ENCODE measurements at regions not wholly inside any gene's neighbourhood (a gene's known extent, or its start where the extent isn't known, plus 50 kb on each side); places are given as distances from the start of the nearest gene placed in this dataset.

DNA sequence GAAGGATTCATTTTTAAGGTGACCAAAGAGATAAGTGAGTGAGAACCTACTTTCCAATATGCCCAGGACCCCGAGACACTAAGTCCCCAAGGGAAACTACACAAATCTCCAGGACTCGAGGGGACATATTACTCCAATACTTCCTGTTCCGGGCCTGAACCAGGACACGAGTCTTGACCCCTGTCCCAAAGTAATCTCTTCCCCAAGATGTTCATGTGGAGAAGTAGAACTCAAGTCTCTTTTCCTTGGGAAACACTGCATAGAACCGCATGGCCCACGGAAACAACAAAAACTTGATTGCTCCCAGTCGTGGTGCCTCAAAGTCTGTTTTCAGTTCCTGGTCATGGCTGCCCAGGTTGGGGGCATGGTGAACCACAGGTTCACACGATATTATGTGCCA, 87.2 kb upstream of the ZEB2 start:
- DNase-seq (ENCODE audit: low read depth, low spot score), result no peak

DNA sequence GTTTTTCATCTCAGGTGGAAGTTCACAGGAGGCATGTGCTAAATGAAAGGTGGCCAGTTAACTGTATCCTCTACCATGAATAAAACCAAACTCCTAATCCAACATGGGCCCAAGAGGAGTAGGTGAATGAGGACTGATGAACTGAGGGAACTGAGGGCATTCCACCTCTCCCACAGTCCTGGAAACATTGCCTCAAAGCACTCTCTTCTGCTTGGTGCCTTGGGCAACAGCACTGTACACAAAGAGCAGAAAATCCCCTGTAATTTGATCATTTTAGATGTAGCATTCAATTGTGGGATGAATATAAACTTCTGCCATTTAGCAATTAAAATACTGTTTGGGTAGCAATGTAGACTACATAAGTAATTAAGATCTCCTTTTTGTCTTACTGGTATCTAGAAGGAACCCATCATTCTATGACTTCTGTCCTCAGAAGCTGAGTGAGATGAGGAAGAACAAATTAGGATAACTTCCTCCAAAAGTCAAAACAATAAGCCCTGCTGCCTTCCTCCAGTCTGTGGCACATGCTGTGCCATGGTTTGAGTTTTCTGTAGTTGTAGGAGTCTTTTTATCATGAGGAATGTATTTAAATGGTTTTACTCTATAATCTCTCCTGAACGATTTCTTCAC, 86.7 kb upstream of the ZEB2 start:
- DNase-seq (ENCODE audit: low read depth, low spot score), result no peak

- DNase-seq (ENCODE audit: low read depth, low spot score), result no peak
These were observed 85.4 kb upstream of the ZEB2 start for GRCh38 chr2:144605231-144605840.

GRCh38 chr2:144603334-144603733, 83.4 kb upstream of the ZEB2 start:
- DNase-seq (ENCODE audit: low read depth, low spot score), result no peak

DNA sequence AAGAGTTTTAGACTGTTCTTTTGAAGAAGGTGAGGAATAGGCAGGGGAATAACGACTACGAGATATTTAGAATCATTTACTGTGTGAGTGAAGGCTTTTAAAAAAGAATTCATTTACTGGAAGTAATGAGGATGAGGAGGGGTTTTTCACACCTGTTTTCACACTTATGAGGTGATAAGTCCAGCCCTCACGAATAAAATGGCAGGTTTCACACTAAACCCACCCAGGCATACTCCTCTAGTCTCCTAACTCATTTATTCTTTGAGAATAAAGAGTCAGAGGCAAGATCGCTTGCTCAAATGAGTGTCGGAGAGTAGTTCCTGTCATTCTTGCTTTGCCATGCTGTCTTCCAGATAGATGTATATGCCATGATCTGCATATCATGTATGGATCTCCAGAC, 79.0 kb upstream of the ZEB2 start:
- no peak for DNase-seq (ENCODE audit: low read depth, low spot score)

- no peak for DNase-seq (ENCODE audit: low read depth, low spot score)
These were observed 78.1 kb upstream of the ZEB2 start for GRCh38 chr2:144597894-144598593.

- DNase-seq (ENCODE audit: low read depth, low spot score), result no peak
These were observed 77.5 kb upstream of the ZEB2 start for GRCh38 chr2:144597388-144597787.

GRCh38 chr2:144596073-144596871, 76.4 kb upstream of the ZEB2 start:
- DNase-seq (ENCODE audit: low read depth, low spot score), result no peak

GRCh38 chr2:144595686-144596072, 75.8 kb upstream of the ZEB2 start:
- no peak for DNase-seq (ENCODE audit: low read depth, low spot score)

DNA sequence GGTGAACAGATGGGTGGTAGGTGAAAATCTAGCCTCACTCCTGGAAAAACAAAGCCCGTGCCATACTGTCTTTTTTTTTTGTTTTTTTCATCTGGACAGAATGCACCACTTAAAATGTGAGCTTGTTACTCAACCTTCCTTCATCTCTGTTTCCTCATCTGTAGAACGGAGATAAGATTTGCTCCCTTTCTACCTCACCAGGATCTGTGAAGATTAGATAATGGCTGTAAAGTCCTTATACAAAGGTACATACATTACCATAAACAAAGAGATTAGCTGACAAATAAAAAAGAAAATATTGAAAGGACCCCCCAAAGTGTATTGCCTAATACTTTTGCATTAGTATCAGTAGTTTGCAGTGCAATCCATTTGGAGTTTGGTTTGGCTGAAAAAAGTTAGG, 75.4 kb upstream of the ZEB2 start:
- DNase-seq (ENCODE audit: low read depth, low spot score), result no peak

- no peak for DNase-seq (ENCODE audit: low read depth, low spot score)
These were observed 73.9 kb upstream of the ZEB2 start for GRCh38 chr2:144593803-144594202.

DNA sequence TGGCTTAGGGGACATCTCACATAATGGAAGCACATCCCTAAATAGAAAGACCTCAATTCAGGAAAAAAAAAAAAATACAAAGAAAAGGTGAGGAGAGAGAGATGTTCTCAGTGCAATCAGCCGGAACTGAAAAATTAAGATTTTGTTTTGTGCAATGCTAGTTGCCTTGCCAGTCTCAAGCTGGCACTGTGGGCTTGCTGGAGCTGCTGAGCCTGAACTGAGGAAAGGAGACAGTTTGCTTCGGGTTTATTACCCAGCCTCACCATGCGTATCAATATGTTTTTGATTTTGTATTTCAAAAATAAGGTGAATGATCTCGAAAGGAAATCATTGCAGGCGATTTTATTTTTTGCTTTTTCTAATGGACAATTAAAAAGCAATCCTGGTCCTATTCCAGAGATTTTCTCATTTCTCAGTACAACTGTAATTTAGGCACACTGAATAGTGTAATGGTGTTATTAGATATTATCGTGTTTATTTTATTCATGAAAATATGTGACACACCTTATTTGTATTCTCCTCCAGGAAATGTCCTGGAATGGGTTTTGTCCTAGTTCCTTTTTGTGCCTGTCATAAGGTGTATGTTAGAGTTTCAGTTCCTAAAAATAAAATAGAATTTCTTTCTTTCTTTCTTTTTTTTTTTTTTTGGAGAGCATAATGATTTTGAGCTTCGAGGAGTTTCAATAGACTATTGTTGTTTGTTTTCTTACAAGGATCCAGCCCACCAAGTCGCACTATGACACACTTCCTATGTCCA, 72.8 kb upstream of the ZEB2 start:
- DNase-seq (ENCODE audit: low read depth, low spot score), result no peak

GRCh38 chr2:144587306-144587705, 67.4 kb upstream of the ZEB2 start:
- DNase-seq (ENCODE audit: low read depth, low spot score), result no peak

DNA sequence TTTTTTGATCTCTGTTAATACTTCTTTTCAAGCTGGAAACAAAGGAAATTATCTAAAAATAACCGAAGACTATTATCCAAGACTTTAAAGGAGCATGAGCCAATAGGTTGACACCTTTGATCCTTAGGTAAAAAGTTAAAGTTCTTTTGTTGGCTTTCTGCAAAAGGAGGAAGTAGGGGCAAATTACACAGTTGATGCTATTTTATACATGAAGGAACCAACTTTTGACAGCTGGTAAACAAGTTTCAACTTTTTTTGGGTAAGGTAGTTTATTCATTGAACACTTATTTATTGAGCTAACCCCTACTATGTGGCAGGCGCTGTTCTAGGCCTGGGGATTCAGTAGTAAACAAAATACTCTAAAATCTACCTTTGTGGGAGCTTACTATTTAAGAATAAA, 66.6 kb upstream of the ZEB2 start:
- no peak for DNase-seq (ENCODE audit: low read depth, low spot score)

GRCh38 chr2:144583741-144584453, 64.0 kb upstream of the ZEB2 start:
- DNase-seq (ENCODE audit: low read depth, low spot score), result no peak

DNA sequence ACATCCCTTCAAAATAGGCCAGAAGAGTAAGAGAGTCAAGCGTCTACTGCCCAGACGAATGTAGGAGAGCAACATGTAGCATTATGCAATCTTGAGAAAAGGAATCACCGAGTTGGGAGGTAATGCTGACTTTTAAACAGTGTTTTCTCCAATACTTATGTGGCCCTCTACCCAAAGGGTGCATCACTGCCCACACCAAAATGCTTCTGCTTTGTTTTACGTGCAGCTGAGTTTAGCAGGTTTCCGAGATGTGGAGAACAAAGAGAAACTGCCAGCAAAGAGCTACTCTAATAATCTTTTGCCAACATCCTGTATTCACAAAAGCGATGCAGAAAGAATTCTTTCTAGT, 63.4 kb upstream of the ZEB2 start:
- no peak for DNase-seq (ENCODE audit: low read depth, low spot score)

- no peak for DNase-seq (ENCODE audit: low read depth, low spot score)
These were observed 62.9 kb upstream of the ZEB2 start for GRCh38 chr2:144582651-144583380.

DNA sequence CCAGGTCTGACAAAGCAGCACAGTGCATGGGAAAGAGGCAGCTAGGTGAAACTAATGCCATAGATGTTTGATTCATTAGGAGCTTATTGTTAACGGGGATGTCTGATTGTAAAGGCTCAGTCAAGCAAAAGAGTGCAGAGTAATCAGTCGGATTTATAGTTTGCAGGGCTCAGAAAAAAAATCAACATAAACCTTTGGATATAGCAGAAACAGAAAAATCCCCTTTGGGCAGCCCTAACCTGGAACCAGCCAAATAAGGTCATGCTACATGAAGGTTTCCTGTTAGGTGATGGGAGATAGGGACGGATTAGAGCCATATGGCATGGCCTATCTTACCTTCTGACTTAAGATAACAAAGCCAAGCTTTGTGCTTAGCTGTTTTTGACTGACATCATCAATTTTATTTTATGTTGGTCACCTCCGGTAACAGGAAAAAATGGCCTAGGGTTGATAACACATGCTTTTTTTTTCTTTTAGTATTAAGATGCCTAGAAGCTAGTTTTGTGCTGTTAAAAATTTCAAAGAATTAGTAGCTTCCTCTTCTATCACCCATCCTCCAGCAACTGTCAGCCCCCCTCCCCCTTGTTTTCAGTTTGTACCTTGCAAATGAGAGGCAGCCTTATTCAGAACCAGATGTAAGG, 60.7 kb upstream of the ZEB2 start:
- DNase-seq (ENCODE audit: low read depth, low spot score), result no peak

DNA sequence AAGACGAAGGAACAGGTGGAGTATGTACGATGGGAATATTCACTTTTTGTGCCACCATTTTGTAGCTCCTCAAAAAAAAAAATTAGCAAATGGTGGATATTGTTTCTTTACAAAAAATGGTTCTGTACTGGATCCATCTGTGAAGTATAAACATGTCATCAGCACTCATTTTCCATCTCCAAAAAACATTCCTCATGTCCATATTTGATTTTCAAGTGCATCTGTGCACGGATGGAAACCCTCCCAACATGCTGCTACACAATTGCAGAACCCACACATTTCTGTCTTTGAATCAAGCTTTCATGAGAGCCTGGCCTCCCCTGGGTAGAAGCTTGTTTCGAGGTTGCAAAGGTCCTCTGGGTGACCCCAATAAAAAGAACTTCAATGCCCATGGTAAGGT, 59.6 kb upstream of the ZEB2 start:
- no peak for DNase-seq (ENCODE audit: low read depth, low spot score)

GRCh38 chr2:144578099-144578498, 58.2 kb upstream of the ZEB2 start:
- DNase-seq (ENCODE audit: low read depth, low spot score), result no peak

All from smooth muscle cell of the brain vasculature (primary cell).